ENCODE measurements at regions not wholly inside any gene's neighbourhood (a gene's known extent, or its start where the extent isn't known, plus 50 kb on each side); places are given as distances from the start of the nearest gene placed in this dataset.

- Histone ChIP-seq H4K91ac (replicated peaks; ENCODE audit: insufficient read length, low read length) (no peak overlapping the region), H4K8ac (ENCODE audit: extremely low read depth, insufficient read depth, low read length) (no peak overlapping the region), H3K27me3 (replicated peaks in 1 of 4; ENCODE audit: control insufficient read depth in 3 of 4, extremely low read depth in 1 of 4, insufficient read depth in 3 of 4, low read length in 3 of 4) (no peaks in the 10 kb centered on the region; a peak in 1 of 7 replicates), H2BK15ac (ENCODE audit: low read length) (no peak overlapping the region), H2BK20ac (ENCODE audit: low read length) (no peak overlapping the region), H4K20me1 (replicated peaks in 1 of 2; ENCODE audit: control insufficient read depth in 1 of 2, insufficient read depth in 2 of 2, low read length in 2 of 2) (no peaks in the 10 kb centered on the region), H3K4me2 (ENCODE audit: insufficient read depth in 1 of 2, low read depth in 2 of 2, low read length in 2 of 2) (no peak overlapping the region), H3K36me3 (ENCODE audit: control insufficient read depth in 2 of 4, insufficient read depth in 4 of 4, low read length in 3 of 4) (no peaks in the 10 kb centered on the region), H3K79me1 (ENCODE audit: low read depth, low read length) (no peaks in the 10 kb centered on the region), H3K27ac (ENCODE audit: low read depth, low read length) (no peak overlapping the region), H3K9me3 (ENCODE audit: insufficient read depth in 2 of 2, low read depth in 1 of 2, low read length in 1 of 2) (0 out of 4 replicates have a peak, but pooled peaks cover 0 to under 1% of the 10 kb centered on the region in 2 experiments), H3K9ac (replicated peaks in 1 of 4; ENCODE audit: extremely low read depth in 1 of 4, low read depth in 3 of 4, low read length in 3 of 4) (no peak overlapping the region), H2BK12ac (ENCODE audit: low read depth, low read length) (no peak overlapping the region), H4K5ac (ENCODE audit: insufficient read length, low read depth, low read length) (no peak overlapping the region), H3K79me2 (ENCODE audit: control insufficient read depth in 1 of 2, insufficient read depth in 2 of 2, low read length in 2 of 2) (no peaks in the 10 kb centered on the region), H3K23me2 (ENCODE audit: low read depth, low read length) (no peaks in the 10 kb centered on the region), H3K4ac (replicated peaks; ENCODE audit: insufficient read length, low read depth, low read length) (no peak overlapping the region), H2AFZ (ENCODE audit: low read length) (no peak overlapping the region), H3K4me1 (replicated peaks in 1 of 4; ENCODE audit: control insufficient read depth in 3 of 4, insufficient read depth in 4 of 4, low read length in 3 of 4) (peaks cover 0 to 5% (median 3%) of the 10 kb centered on the region in 4 experiments; a peak in 3 of 7 replicates), H2AK5ac (ENCODE audit: low read depth, low read length) (no peak overlapping the region), H3K4me3 (ENCODE audit: extremely low read depth in 1 of 4, insufficient read depth in 2 of 4, low read depth in 3 of 4, low read length in 4 of 4) (no peak overlapping the region), H2BK5ac (ENCODE audit: low read depth, low read length) (no peak overlapping the region), H2BK120ac (replicated peaks; ENCODE audit: low read depth, low read length) (no peak overlapping the region), H3K18ac (ENCODE audit: extremely low read depth, low read length) (no peak overlapping the region), H3K14ac (ENCODE audit: insufficient read length) (no peak overlapping the region), H3K23ac (ENCODE audit: insufficient read length) (no peak overlapping the region), H3K56ac (replicated peaks; ENCODE audit: insufficient read length, low read depth, low read length) (no peak overlapping the region)
- DNase-seq (ENCODE audit: low read depth in 1 of 2, low spot score in 2 of 2) (no peak), FAIRE-seq (no peak)
- WGBS, 2 experiments (ENCODE audit: extremely low coverage in 1 of 2, insufficient coverage in 1 of 2, insufficient read length in 1 of 2, insufficient replicate concordance in 2 of 2, low coverage in 1 of 2, low lambda C conversion rate in 2 of 2, missing lambda C conversion rate in 1 of 2) = 91% methylated on average over 1 of the region's 1 CpG; no CpG with 5 or more reads in 1 of the 2 experiments
- CTCF ChIA-PET (ENCODE audit: partially characterized antibody) = interaction anchor here (0.6 to 2.0 kb wide), 6 partner anchors 9 to 220 kb away, joined by 3 to 4 read pairs (median 4); no protein-coding TSS in a partner anchor
- no peak for TF ChIP-seq TAF7 (optimal IDR thresholded peaks at IDR 0.05; ENCODE audit: borderline replicate concordance, low read depth, low read length)
- TF ChIP-seq MAFK (IDR thresholded peaks at IDR 0.05; ENCODE audit: low read depth, low read length) = no peak
- TF ChIP-seq CTCF (IDR thresholded peaks at IDR 0.05; ENCODE audit: control extremely low read depth in 1 of 3, insufficient read depth in 1 of 3, low read depth in 1 of 3, low read length in 3 of 3) = no peak
- TF ChIP-seq RBBP5 (IDR thresholded peaks at IDR 0.05; ENCODE audit: borderline replicate concordance, low read depth, low read length) = no peak
- TF ChIP-seq HDAC2 (IDR thresholded peaks at IDR 0.05; ENCODE audit: borderline replicate concordance in 1 of 2, low read depth in 2 of 2, low read length in 2 of 2) = no peak
- TF ChIP-seq BCL11A (IDR thresholded peaks at IDR 0.05; ENCODE audit: low read depth in 2 of 2, low read length in 2 of 2) = no peak
- TF ChIP-seq CBX8 (IDR thresholded peaks at IDR 0.05; ENCODE audit: borderline replicate concordance, low read depth, low read length) = no peak
- no peak for TF ChIP-seq RNF2 (IDR thresholded peaks at IDR 0.05; ENCODE audit: borderline replicate concordance, low read depth, low read length, missing control alignments, poor library complexity, severe bottlenecking)
- TF ChIP-seq ASH2L (IDR thresholded peaks at IDR 0.05; ENCODE audit: low read length) = no peak
- POLR2A ChIA-PET (ENCODE audit: partially characterized antibody) = interaction anchor here (0.7 kb wide), 1 partner anchor 60 kb away, joined by 4 read pairs; no protein-coding TSS in a partner anchor
Observed at GRCh38 chr15:88394553-88395145, 72.5 kb downstream of the MRPL46 start.
